Smooth muscle cell (in vitro differentiated cells): ENCODE measurements at regions not wholly inside any gene's neighbourhood (a gene's known extent, or its start where the extent isn't known, plus 50 kb on each side); places are given as distances from the start of the nearest gene placed in this dataset.

Source experiments
- DNase-seq: peaks from one replicate; lab custom pipeline; 2025; ENCODE audit not compliant: unreplicated experiment; lab: John Stamatoyannopoulos, UW
- H2AFZ ChIP-seq: fragments of 200-600 bp; sonication (generic); 2 replicates; pipeline ENCODE4 v1.6.0; 2016; ENCODE audit warnings: antibody characterized with exemption, low read depth, mild to moderate bottlenecking
- H3F3A ChIP-seq: fragments of 200-600 bp; sonication (generic); 2 replicates; pipeline ENCODE4 v1.6.0; 2017; ENCODE audit warnings: antibody characterized with exemption, low read depth
- H3K27ac ChIP-seq: fragments of 200-600 bp; sonication (generic); 2 replicates; pipeline ENCODE4 v1.5.1; 2016; ENCODE audit warnings: low read depth, mild to moderate bottlenecking
- H3K27me3 ChIP-seq: fragments of 200-600 bp; sonication (generic); 2 replicates; pipeline ENCODE4 v1.6.1; 2016; ENCODE audit warnings: low read depth, mild to moderate bottlenecking
- H3K36me3 ChIP-seq: fragments of 200-600 bp; sonication (generic); 2 replicates; pipeline ENCODE4 v1.5.1; 2016; ENCODE audit warnings: low read depth
- H3K4me1 ChIP-seq: fragments of 200-600 bp; sonication (generic); 2 replicates; pipeline ENCODE4 v1.5.1; 2016; ENCODE audit warnings: low read depth
- H3K4me2 ChIP-seq: fragments of 200-600 bp; sonication (generic); 2 replicates; pipeline ENCODE4 v1.6.0; 2016; ENCODE audit warnings: mild to moderate bottlenecking
- H3K4me3 ChIP-seq: fragments of 200-600 bp; sonication (generic); 2 replicates; pipeline ENCODE4 v1.5.1; 2016; ENCODE audit warnings: mild to moderate bottlenecking
- H3K79me2 ChIP-seq: fragments of 200-600 bp; sonication (generic); 2 replicates; pipeline ENCODE4 v1.6.0; 2016; ENCODE audit warnings: low read depth, mild to moderate bottlenecking
- H3K9ac ChIP-seq: fragments of 200-600 bp; sonication (generic); 2 replicates; pipeline ENCODE4 v1.6.0; 2016; ENCODE audit warnings: low read depth
- H3K9me3 ChIP-seq: fragments of 200-600 bp; sonication (generic); replicated peaks from 2 replicates; pipeline ENCODE4 v1.5.1; 2016; ENCODE audit warnings: low read depth
- H4K20me1 ChIP-seq: fragments of 200-600 bp; sonication (generic); 2 replicates; pipeline ENCODE4 v1.6.0; 2016; ENCODE audit warnings: low read depth
- CTCF ChIP-seq: fragments of 200-600 bp; sonication (generic); IDR thresholded peaks from 2 replicates; pipeline ENCODE4 v1.5.1; 2017; ENCODE audit warnings: borderline replicate concordance, mild to moderate bottlenecking, antibody characterized with exemption; ENCODE audit not compliant: insufficient read depth, poor library complexity, severe bottlenecking
- WGBS: methylation state at CpG from one replicate; pipeline ENCODE4 v1.1.7; 2016; ENCODE audit warnings: low lambda C conversion rate; 5-methylcytosine and 5-hydroxymethylcytosine counted together

- peaks cover 74% of the 10 kb centered on the region for H3K79me2 ChIP-seq
- H2AFZ ChIP-seq, result no peak overlapping the region
- H3K9ac ChIP-seq, result peak overlapping the region; percentile 32
- peaks cover 79% of the 10 kb centered on the region for H3K4me1 ChIP-seq
- H3K9me3 ChIP-seq, result no peaks in the 10 kb centered on the region
- H4K20me1 ChIP-seq, result peaks cover 100% of the 10 kb centered on the region
- no peaks in the 10 kb centered on the region for H3K36me3 ChIP-seq
- no peak overlapping the region for H3K4me3 ChIP-seq
- H3F3A ChIP-seq, result peaks cover 42% of the 10 kb centered on the region
- H3K27me3 ChIP-seq, result no peaks in the 10 kb centered on the region
- peak; percentile 56 for DNase-seq
- H3K4me2 ChIP-seq, result peak overlapping the region; percentile 55
- H3K27ac ChIP-seq, result peak overlapping the region; percentile 79
- no peak for TF ChIP-seq CTCF
- 18% methylated on average over 9 of the region's 9 CpGs for WGBS
Observed at GRCh38 chr17:77470800-77471733, 330.3 kb downstream of the SEC14L1 start.

DNA sequence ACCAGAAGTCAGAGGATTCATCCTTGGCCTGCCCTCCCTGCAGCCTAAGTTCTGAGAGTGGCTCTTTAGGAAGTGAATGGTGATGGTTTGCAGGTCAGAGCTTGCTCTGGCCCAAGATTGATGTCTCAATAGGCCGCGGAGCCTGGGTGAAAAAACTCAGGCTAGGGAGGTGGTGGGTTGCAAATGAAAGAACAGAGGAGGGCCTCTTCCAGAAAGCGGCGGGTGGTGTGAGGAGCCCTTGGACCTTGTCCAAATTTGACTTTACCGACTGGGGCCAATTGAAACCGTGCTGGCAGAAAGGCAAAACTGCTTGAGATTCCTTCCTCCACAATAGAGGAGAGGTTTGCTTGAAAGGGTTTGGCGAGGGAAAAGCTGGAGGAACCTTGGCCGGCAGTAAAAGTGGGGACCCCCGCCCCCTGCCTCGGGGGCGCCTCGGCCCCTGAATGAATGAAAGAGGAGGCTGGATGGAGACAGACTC lies 331.3 kb downstream of the SEC14L1 start:
- H3F3A ChIP-seq, result peaks cover 51% of the 10 kb centered on the region
- H2AFZ ChIP-seq, result no peak overlapping the region
- no peaks in the 10 kb centered on the region for H3K9me3 ChIP-seq
- WGBS, result 27% methylated on average over 12 of the region's 12 CpGs
- H3K27me3 ChIP-seq, result no peaks in the 10 kb centered on the region
- peak overlapping the region; percentile 8 for H3K9ac ChIP-seq
- H3K4me1 ChIP-seq, result peaks cover 77% of the 10 kb centered on the region
- H3K36me3 ChIP-seq, result no peaks in the 10 kb centered on the region
- DNase-seq, result no peak
- peaks cover 74% of the 10 kb centered on the region for H3K79me2 ChIP-seq
- no peak overlapping the region for H3K4me3 ChIP-seq
- no peak for TF ChIP-seq CTCF
- H4K20me1 ChIP-seq, result peaks cover 100% of the 10 kb centered on the region
- H3K27ac ChIP-seq, result peak overlapping the region; percentile 79
- peak overlapping the region; percentile 55 for H3K4me2 ChIP-seq

- H3K4me3 ChIP-seq, result no peak overlapping the region
- no peaks in the 10 kb centered on the region for H3K9me3 ChIP-seq
- no peaks in the 10 kb centered on the region for H3K27me3 ChIP-seq
- peaks cover 72% of the 10 kb centered on the region for H3K4me1 ChIP-seq
- H2AFZ ChIP-seq, result no peak overlapping the region
- peaks cover 100% of the 10 kb centered on the region for H4K20me1 ChIP-seq
- no peaks in the 10 kb centered on the region for H3K36me3 ChIP-seq
- no peak for DNase-seq
- peak overlapping the region; percentile 55 for H3K4me2 ChIP-seq
- no peak for TF ChIP-seq CTCF
- peak overlapping the region; percentile 13 for H3K9ac ChIP-seq
- H3K79me2 ChIP-seq, result peaks cover 68% of the 10 kb centered on the region
- WGBS, result 8% methylated on average over 10 of the region's 10 CpGs
- H3F3A ChIP-seq, result peaks cover 47% of the 10 kb centered on the region
- H3K27ac ChIP-seq, result peak overlapping the region; percentile 79
Observed at GRCh38 chr17:77472468-77473310, 331.9 kb downstream of the SEC14L1 start.
